HG03521 (cell line): ENCODE measurements at regions not wholly inside any gene's neighbourhood (a gene's known extent, or its start where the extent isn't known, plus 50 kb on each side); places are given as distances from the start of the nearest gene placed in this dataset.
A peak's percentile ranks its signal among the peaks of the same experiment; 100 is the strongest.

Experiments
- ATAC-seq: cut with Tn5 transposase; IDR thresholded peaks from one replicate; pipeline ENCODE4 v1.9.1; 2021; ENCODE audit warnings: mild to moderate bottlenecking, moderate library complexity; ENCODE audit not compliant: unreplicated experiment

DNA sequence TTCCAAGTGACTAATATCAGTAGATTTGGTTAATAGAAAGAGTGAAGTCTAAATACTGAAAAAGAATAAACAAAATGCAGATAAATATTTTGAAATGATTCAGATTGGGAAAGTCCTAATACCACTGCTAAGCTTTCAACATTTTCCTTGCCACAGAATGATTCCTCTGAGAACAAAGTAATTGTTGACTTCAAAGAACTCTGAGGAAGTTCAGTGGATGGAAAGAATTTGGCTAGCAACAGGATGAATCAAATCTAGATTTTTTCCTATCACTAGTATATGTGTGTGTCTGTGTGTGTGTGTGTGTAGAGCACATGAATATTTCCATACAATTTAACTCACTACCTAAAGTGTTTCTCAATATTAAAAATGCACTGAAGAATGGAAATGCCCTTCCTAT lies 107.9 kb upstream of the PREP start:
- ATAC-seq = no peak

DNA sequence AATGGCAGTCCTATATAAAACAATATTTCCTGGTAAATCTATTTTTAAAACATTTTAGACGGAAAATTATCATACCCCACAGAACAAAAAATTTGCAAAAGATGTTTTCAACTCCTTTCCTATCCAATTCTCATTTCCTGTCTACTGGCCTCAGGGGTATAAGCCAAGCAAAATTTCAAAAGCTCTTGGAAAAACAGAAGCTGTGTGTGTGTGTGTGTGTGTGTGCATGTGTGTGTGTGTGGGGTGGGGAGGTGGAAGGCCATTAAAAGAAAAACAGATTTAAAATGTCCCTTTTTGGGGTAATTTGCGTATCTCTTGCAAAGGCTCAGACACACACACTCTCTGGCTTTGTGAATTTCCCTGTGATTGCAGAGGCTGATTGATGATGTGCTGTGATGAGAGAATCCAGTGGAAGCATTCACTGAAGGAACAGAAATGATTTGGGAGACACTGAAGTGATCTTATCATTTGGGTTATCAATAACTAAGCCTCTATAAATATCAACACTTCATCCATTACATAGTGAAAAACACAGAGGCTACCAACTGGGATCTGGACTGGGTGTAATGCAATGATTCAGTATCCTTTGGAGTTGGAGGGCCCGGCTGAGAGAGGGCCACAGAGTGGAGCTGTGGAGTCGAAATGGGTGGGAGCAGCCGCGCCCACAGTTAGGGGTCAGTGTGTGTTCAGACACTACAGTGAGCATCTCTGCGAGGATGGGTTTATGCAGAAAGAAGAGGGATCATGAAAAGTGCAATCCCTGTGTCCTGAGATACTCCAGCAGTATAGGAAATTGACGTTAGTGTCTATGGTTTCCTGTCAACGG lies 106.8 kb upstream of the PREP start:
- ATAC-seq = no peak

DNA sequence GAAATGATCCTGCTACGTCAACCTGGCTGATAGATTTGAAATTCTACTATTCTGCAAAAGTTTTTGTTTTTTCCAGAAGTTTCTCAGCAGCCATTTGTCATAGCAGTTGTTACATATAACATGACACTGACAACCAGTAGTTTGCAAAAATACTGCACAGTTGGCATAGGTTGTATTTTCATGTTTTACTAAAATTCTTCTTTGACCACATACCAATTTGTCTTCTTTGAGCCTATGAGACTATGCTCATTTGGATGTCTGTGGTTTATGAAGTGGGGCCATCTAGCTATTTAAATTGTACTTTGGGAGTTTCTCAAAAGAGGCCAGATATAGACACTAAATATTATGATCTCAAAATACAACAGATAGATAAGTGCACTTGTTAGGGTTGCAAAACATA lies 104.9 kb upstream of the PREP start:
- ATAC-seq = no peak

DNA sequence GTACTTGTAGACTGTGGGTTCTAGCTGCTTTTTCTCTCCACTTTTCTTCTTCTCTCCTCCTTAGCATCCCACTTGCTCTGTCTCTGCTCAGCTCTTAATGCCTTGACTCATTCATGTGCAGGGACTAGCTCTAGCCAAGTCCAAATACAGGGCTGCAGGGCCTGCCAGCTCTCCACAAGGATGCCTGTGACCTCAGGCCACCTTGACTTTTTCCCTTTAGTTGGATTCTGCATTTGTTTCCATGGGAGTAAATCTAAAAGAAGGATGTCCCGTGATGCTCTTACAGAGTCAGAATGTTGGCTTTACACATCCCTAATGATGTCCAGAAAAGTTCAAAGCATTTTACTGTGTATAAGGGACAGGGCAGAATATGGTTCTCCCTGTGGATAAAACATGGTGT lies 101.8 kb upstream of the PREP start:
- no peak for ATAC-seq

DNA sequence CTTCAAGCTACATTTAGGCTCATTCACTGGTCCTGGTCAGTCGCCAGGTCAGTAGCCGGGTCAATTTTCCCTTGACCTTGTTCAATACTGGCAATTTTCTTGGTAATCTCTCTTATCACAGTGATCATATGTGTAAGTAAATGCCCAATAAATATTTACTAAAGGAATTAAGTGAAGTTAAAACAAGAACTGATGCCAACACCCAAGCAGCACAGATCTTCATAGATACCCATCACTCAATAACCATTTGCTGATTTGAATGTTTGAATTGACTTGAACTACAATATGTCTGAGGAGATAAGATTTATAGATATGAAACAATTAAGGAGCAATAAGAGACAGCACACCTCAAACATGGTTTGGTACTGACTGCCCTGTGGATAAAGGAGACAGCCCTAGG lies 100.8 kb upstream of the PREP start:
- no peak for ATAC-seq

DNA sequence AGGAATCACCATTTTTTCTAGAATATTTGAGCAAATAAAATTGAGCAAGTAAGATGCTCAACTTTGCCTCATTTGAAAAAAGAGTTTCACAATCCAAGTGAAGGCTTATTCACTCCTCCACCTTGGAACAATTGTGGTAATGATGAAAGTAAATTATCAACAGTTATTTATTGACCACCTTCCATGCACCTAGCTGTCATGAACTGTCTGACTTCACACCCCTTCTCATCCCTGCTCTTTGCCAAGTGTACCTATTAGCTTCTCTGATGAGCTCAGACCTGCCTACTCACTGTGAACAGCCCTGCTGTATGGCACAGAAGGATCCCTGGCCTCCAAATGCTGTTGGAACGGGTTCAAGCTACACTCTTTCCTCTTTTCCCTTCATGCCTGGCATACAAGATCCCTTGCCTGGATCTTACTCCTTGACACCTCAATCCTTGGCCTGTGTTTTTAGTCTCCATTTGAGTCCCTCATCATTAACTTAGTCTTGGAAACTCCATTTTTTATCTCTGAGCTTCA lies 99.0 kb upstream of the PREP start:
- ATAC-seq = no peak

DNA sequence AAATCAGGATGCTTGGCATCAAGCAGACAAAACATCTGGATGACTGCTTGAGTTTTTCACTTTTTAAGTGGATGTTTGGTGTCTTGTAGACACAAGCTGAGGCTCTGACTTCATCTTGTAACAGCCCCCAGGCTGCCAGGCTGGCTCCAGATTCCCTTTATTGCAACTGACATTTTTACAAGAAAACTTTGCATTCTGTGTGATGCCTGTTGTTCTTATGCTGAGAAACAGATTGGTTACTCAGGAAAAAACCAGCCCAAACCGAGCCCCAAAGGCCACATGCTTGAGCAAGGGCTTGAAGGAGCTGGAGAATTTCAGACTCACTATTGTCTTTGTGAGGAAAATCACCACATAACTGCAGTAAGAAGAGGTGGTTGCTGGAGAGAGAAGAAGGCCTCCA lies 98.4 kb upstream of the PREP start:
- ATAC-seq = no peak

DNA sequence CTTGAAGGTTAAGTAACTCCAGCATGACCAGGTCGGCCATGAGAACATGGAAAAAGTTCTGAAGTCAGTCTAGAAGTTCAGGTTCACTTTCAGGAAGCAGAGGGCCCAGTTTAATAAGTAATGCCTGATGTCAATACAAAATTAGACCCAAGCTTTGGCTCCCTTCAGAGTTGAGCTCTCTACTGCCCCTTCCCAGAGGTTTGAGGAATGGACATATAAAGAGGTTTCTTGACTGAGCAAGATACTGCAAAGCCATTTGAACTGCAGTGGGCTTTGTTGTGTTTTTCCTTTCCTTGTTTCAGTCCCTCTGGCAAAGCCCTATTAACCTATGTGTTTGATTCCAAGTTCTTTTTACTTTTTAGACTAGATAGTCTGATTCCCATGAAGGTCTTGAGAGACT lies 97.8 kb upstream of the PREP start:
- no peak for ATAC-seq

DNA sequence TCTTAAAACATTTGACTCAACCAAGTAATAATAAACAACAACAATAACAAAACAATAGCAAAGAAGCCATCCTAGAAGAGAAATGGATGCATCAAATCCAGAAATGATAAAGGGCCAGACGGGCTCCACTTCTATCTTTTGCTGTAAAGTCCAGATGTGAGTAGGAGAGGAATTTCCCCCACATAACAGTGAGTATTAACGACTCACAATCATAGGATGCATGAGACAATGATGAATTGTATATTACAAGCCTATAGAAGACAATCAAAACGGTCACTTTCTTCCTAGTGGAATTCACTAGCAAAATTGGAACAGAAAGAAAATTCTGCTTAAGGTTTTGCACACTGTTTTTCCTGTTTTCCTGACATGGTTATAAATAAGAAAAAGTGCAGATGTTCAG lies 97.0 kb upstream of the PREP start:
- no peak for ATAC-seq

DNA sequence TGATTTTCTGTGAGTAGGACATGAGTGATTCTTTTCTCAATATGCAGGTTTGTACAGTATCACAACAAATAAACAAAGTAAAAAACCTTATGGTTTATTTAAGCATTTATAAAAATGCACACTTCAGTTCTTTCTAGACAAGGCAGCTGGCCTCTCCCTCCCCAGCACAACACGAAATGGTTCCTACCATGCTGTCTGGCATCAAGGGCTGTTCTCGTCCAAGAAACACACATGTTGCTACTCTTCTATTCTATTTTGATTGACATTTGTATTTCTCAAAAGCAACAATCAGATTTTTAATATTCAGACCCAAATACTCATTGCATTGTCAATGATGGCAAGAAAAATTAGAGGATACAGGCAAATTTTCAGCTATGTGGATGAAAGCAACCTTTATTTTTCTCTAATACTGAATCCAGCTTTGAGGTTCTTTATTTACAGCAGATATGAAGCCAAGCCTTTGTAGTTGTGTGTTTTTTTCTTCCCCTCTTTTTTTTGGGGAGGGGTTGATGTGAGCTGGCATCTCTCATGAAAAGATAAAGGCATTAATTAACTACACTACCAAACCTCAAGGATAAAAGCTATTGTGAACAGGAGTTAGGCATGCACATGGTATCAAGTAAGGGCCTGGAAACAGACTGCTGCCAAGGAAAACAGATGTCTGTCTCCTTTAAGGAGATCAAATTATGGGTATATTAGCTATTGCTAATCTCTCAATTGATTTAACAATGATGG lies 96.4 kb upstream of the PREP start:
- ATAC-seq = no peak

DNA sequence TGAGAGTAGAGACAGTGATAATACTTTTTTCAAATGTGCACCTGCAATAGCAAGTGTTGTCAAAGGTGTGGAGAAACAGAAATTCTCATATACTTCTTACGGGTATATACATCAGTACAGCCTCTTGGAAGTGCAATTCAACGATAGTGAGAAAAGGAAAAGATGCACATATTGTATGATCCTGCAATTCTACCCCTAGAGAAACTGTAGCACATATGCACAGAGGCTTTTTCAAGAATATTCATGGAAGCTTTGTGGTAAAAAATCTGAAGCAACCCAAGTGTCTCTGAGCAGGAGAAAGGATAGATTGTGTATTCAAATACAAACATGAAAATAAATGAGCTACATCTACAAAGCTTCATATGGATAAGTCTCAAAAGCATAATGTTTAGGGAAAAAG lies 94.7 kb upstream of the PREP start:
- no peak for ATAC-seq

DNA sequence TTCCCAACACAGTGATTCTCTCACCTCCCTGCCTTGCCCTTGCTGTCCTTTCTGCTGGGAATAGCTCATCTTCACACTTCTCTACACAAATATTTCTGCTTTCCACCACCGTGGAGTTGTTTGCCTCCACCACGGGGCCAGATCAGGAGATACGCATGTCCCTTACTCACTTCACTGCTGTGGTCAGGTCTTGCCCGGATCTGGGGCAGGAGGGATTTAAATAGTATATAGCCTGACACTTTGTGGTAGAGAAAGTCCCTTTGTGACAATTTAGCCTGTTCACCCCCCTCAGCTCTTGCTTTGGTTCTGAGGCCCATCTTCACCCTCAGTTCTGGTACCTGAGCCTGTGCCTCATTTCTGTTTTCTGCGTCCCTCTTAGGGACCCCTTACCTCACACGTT lies 92.6 kb upstream of the PREP start:
- no peak for ATAC-seq

DNA sequence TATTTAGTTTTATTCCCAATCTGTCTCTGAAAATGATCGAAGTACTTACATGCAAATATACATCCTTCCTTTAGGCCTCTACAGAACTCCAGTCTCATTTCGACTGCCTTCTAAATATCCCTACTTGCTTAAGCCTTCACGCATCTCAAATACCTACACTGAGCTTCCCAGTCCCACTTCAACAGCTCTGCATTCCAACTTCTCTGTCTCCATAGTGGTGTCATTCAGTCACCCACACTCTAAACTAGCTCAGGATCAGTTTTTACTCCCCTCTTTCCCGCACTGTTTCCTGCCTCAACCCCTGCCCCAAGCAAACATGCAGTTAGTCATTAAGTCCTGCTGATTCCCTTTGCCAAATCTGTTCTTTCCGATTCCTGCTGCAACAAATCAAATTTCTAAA lies 91.8 kb upstream of the PREP start:
- no peak for ATAC-seq

DNA sequence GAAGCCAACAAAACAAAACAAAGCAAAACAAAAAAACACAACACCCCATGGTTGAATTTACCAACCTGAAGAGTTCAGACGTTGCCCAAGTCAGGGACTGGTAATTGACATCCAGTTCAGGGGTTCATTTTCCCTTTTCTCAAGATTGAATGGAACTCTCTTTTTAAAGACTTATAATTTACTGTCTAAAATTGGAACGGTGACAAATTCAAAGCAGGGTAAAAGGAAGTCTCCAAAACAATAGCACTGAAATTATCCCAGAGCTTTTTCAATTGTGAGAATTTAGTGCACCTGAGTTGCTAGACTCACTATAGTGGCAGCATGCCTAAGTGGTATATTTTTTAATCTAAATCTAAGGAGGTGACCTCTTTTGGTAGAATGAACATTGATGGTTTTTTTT lies 90.9 kb upstream of the PREP start:
- ATAC-seq = no peak

DNA sequence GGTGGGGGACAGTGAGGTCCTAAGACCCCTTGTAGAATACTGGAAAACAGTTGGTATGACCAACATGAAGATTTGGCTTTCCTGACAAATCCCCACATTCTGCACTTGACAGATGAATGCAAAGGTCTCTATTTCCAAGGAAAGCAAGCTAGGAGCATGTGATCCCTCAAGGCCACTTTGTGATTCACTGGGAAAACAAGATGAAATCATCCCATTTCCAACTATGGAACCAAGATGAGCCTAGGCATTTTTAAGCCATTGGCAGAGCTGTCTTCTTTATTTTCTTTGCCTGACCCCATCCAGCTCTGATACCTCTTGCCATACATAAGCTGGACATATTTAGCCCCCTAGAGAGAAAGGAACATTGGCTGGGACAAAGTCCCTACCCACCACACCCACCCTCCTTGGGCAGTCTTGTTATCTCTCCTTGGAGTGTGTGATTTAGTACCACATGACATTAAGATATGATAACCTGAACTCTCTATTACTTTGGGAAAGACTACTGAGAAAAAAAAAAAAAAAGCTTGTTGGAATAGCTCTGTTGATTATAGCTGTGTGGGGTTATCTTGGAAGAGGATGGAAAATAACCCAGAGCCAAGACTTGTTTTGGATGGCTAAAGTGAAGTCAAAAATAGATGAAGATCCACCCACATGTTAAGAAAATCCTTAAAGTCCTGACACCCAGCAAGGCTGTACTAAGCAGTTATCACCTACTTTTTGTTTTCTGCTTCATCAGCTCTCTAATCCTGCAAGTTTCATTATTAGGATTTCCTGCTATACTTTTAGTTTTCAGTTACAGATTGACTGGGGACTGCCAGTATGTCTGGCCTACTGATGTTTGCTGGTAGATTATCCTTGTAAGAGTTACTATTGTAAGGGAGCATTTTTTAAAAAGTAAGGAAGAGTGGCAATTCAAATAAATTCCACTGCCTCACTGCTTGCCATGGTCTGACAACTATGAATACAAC lies 90.1 kb upstream of the PREP start:
- ATAC-seq = peak; percentile 63

DNA sequence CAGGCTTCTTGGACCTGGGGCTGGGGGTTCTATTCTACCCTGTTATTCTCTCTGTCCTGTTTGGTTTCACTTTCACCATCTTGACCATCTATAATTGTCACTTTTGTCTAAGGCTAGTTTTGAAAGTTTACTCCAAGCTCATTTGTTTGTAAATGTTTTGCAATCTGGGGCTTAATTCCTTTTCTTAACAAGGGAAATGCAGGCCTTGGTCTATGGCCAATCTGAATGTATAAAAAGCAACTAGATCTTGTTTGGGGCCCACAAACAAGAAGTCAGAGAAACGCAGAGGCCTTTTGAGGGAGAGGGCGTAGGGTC lies 86.3 kb upstream of the PREP start:
- ATAC-seq = no peak

DNA sequence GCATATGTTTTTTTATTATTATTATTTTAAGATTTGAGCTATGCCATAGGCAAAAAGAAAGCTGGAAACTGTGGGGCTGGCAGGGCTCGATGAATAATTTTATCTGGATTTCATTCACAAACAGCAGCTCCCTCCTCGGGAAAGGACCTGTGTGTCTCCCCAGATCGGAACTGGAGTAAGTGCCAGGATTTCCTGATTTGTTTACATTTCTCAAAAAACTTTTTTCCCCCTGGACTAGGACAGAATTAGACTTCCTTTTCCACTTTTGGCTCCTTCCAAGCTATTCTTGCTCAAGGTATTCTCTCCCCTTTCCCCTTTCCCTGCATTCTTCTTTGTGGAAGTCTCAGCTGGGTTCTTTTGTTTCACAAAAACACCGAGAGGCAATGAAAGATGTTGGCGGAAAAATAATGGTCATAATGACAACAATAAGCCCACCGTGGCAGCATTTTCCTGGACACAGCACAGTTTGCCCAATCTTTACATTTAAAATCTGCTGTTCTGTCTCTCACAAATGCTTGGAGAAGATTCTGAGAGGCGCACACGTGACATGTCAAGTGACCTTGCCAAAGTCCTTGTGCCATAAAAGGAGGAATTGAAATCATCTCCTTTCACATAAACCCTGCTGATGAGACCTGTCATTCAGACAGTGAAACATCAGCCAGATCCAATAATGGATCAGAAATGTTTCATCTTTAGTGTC lies 85.8 kb upstream of the PREP start:
- ATAC-seq = no peak

DNA sequence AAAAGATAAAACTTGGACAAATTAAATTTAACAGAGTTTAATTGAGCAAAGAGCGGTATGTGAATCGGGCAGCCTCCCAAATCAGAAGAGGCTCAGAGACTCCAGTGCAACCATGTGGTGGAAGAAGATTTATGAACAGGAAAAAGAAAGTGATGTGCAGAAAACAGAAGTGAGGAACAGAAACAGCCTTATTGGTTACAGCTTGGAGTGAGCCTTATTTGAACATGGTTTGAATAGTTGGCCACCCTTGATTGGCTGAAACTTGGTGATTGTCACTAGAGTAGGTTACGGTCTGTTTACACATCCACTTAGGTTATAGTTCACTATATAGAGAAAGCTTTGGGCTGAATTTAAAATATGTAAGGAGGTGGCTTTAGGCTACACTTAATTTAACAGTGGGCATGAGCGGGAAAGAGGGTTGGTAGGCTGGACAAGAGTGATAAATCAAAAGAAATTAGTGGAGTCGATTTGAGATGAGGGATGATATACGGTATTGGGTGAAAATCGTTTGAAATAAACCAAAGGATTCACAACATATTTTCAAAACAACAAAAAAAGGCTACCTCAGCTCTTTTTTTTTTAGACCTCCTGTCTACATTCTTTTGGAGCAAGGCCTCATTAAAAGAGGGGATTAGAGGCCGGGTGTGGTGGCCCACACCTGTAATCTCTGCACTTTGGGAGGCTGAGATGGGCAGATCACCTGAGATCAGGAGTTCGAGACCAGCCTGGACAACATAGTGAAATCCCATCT lies 84.3 kb upstream of the PREP start:
- no peak for ATAC-seq

DNA sequence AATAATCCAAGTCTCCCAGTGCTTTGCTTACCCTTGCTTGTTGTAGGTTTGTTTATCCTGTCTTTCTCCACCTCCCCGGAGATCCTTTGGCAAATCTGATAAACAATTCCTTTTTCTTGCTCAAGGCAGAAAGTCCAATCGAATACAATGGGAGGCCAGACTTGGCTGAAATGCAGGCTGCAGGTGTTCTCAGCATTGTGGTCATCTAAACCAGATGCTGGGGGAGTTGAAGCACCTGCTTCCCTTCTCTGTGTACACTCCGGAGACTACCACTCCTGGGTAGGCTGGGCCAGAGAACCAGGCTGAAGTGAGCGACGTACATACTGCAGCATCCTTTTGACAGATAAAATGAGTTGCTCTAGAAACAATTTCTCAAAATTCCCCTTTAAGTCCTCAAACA lies 82.6 kb upstream of the PREP start:
- ATAC-seq = peak; percentile 54
